ENCODE measurements at regions not wholly inside any gene's neighbourhood (a gene's known extent, or its start where the extent isn't known, plus 50 kb on each side); places are given as distances from the start of the nearest gene placed in this dataset.

DNA sequence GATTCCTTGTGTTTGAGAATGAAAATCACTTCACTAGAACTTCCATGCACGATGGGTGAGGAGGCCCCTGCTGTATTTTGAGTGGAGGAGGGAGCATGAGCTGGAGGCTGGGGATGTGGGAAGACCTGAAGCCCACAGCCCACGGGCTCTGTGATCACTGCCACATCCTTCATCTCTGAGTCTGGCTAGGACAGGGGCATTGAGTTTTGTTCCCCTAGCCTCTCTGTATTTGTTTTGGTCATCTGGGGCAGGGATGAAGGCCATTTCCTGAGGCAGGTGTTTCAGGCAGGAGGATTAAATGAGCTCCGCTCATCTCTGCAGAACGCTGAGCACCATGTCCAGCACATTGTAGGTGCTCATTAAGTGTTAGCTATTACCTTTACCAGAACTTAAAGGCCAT, 293.6 kb downstream of the GLRX3 start:
- TF ChIP-seq, protein P1, sequence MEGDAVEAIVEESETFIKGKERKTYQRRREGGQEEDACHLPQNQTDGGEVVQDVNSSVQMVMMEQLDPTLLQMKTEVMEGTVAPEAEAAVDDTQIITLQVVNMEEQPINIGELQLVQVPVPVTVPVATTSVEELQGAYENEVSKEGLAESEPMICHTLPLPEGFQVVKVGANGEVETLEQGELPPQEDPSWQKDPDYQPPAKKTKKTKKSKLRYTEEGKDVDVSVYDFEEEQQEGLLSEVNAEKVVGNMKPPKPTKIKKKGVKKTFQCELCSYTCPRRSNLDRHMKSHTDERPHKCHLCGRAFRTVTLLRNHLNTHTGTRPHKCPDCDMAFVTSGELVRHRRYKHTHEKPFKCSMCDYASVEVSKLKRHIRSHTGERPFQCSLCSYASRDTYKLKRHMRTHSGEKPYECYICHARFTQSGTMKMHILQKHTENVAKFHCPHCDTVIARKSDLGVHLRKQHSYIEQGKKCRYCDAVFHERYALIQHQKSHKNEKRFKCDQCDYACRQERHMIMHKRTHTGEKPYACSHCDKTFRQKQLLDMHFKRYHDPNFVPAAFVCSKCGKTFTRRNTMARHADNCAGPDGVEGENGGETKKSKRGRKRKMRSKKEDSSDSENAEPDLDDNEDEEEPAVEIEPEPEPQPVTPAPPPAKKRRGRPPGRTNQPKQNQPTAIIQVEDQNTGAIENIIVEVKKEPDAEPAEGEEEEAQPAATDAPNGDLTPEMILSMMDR (IDR thresholded peaks at IDR 0.05) = no peak
- TF ChIP-seq POLR2A (IDR thresholded peaks at IDR 0.05) = no peak

Data from Peyer's patch (tissue), 4 donors.